IPS-NIHi11 (cell line): ENCODE measurements at regions not wholly inside any gene's neighbourhood (a gene's known extent, or its start where the extent isn't known, plus 50 kb on each side); places are given as distances from the start of the nearest gene placed in this dataset.

Experiments
- DNase-seq: peaks from one replicate; pipeline ENCODE4 v3.0.0; 2012; ENCODE audit warnings: mixed read lengths, low spot score

- DNase-seq: no peak
Observed at GRCh38 chr6:67663105-67663895, 971.8 kb upstream of the ADGRB3 start.

GRCh38 chr6:67653561-67653960, 981.5 kb upstream of the ADGRB3 start:
- DNase-seq: no peak

GRCh38 chr6:67646550-67646949, 988.5 kb upstream of the ADGRB3 start:
- DNase-seq: no peak

GRCh38 chr6:67643281-67643680, 991.8 kb upstream of the ADGRB3 start:
- DNase-seq: no peak

GRCh38 chr6:67642582-67642981, 992.5 kb upstream of the ADGRB3 start:
- DNase-seq: no peak

GRCh38 chr6:67640484-67640883, 994.6 kb upstream of the ADGRB3 start:
- no peak for DNase-seq

- DNase-seq: no peak
Observed at GRCh38 chr6:67639161-67639560, 995.9 kb upstream of the ADGRB3 start.

GRCh38 chr6:67634199-67634598, 1000.9 kb upstream of the ADGRB3 start:
- DNase-seq: no peak

- DNase-seq: no peak
Observed at GRCh38 chr6:67633058-67633457, 1002.0 kb upstream of the ADGRB3 start.

- peak; percentile 5 for DNase-seq
Observed at GRCh38 chr6:67630146-67630545, 1004.9 kb upstream of the ADGRB3 start.

GRCh38 chr6:67629258-67629657, 1005.8 kb upstream of the ADGRB3 start:
- DNase-seq: no peak

- DNase-seq: no peak
Observed at GRCh38 chr6:67615796-67616195, 1019.3 kb upstream of the ADGRB3 start.

GRCh38 chr6:67608099-67608749, 1026.9 kb upstream of the ADGRB3 start:
- no peak for DNase-seq

GRCh38 chr6:67606906-67607828, 1027.9 kb upstream of the ADGRB3 start:
- DNase-seq: no peak

GRCh38 chr6:67594366-67594765, 1040.7 kb upstream of the ADGRB3 start:
- no peak for DNase-seq

GRCh38 chr6:67593247-67593646, 1041.8 kb upstream of the ADGRB3 start:
- DNase-seq: no peak

- DNase-seq: no peak
Observed at GRCh38 chr6:67591910-67592309, 1043.2 kb upstream of the ADGRB3 start.

GRCh38 chr6:67567842-67568241, 1067.2 kb upstream of the ADGRB3 start:
- no peak for DNase-seq

- DNase-seq: no peak
Observed at GRCh38 chr6:67563671-67564070, 1071.4 kb upstream of the ADGRB3 start.

- DNase-seq: no peak
Observed at GRCh38 chr6:67560068-67560467, 1075.0 kb upstream of the ADGRB3 start.

- DNase-seq: no peak
Observed at GRCh38 chr6:67558985-67559384, 1076.1 kb upstream of the ADGRB3 start.

GRCh38 chr6:67544851-67545452, 1090.1 kb upstream of the ADGRB3 start:
- DNase-seq: no peak
